Smooth muscle cell (in vitro differentiated cells): ENCODE measurements at regions not wholly inside any gene's neighbourhood (a gene's known extent, or its start where the extent isn't known, plus 50 kb on each side); places are given as distances from the start of the nearest gene placed in this dataset.

Source experiments
- DNase-seq: peaks from one replicate; lab custom pipeline; 2025; ENCODE audit not compliant: unreplicated experiment; lab: John Stamatoyannopoulos, UW
- H2AFZ ChIP-seq: fragments of 200-600 bp; sonication (generic); 2 replicates; pipeline ENCODE4 v1.6.0; 2016; ENCODE audit warnings: antibody characterized with exemption, low read depth, mild to moderate bottlenecking
- H3F3A ChIP-seq: fragments of 200-600 bp; sonication (generic); 2 replicates; pipeline ENCODE4 v1.6.0; 2017; ENCODE audit warnings: antibody characterized with exemption, low read depth
- H3K27ac ChIP-seq: fragments of 200-600 bp; sonication (generic); 2 replicates; pipeline ENCODE4 v1.5.1; 2016; ENCODE audit warnings: low read depth, mild to moderate bottlenecking
- H3K27me3 ChIP-seq: fragments of 200-600 bp; sonication (generic); 2 replicates; pipeline ENCODE4 v1.6.1; 2016; ENCODE audit warnings: low read depth, mild to moderate bottlenecking
- H3K36me3 ChIP-seq: fragments of 200-600 bp; sonication (generic); 2 replicates; pipeline ENCODE4 v1.5.1; 2016; ENCODE audit warnings: low read depth
- H3K4me1 ChIP-seq: fragments of 200-600 bp; sonication (generic); 2 replicates; pipeline ENCODE4 v1.5.1; 2016; ENCODE audit warnings: low read depth
- H3K4me2 ChIP-seq: fragments of 200-600 bp; sonication (generic); 2 replicates; pipeline ENCODE4 v1.6.0; 2016; ENCODE audit warnings: mild to moderate bottlenecking
- H3K4me3 ChIP-seq: fragments of 200-600 bp; sonication (generic); 2 replicates; pipeline ENCODE4 v1.5.1; 2016; ENCODE audit warnings: mild to moderate bottlenecking
- H3K79me2 ChIP-seq: fragments of 200-600 bp; sonication (generic); 2 replicates; pipeline ENCODE4 v1.6.0; 2016; ENCODE audit warnings: low read depth, mild to moderate bottlenecking
- H3K9ac ChIP-seq: fragments of 200-600 bp; sonication (generic); 2 replicates; pipeline ENCODE4 v1.6.0; 2016; ENCODE audit warnings: low read depth
- H3K9me3 ChIP-seq: fragments of 200-600 bp; sonication (generic); replicated peaks from 2 replicates; pipeline ENCODE4 v1.5.1; 2016; ENCODE audit warnings: low read depth
- H4K20me1 ChIP-seq: fragments of 200-600 bp; sonication (generic); 2 replicates; pipeline ENCODE4 v1.6.0; 2016; ENCODE audit warnings: low read depth
- WGBS: methylation state at CpG from one replicate; pipeline ENCODE4 v1.1.7; 2016; ENCODE audit warnings: low lambda C conversion rate; 5-methylcytosine and 5-hydroxymethylcytosine counted together
- TF ChIP-seq, protein P1 (sequence below): fragments of 200-600 bp; sonication (generic); IDR thresholded peaks from 2 replicates; pipeline ENCODE4 v1.5.1; 2017; ENCODE audit warnings: borderline replicate concordance, mild to moderate bottlenecking, antibody characterized with exemption; ENCODE audit not compliant: insufficient read depth, poor library complexity, severe bottlenecking

DNA sequence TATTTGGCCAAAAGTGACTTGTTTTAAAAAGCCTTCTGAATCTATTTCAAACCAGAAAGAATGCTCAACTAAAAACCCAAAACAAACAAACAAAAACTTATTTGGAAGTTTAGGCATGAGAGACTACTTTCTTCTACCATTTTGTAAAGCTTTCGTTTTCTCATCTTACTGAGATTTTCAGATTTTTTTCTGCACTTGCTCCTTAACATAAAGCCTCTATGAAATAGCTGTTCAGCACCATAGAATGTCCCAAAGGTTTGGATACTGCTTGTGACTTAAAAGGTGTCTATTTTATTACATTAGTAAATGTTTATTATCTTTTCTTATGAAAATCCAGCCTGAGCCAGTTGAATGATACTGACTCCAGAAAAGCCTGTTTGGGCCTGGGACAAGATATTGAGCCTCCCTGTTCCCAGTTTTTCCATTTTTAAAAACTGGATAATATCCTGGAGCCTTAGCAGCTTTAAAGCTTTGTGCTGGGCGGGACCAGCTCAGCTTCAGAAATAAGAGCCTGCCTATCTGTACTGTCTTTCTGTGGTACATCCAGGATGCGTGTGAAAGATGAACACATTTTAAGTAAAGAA lies 292.6 kb downstream of the ZSWIM6 start:
- no peaks in the 10 kb centered on the region for H4K20me1 ChIP-seq
- H3K4me2 ChIP-seq, result peak overlapping the region; percentile 86
- no peaks in the 10 kb centered on the region for H3K36me3 ChIP-seq
- H3K79me2 ChIP-seq, result no peaks in the 10 kb centered on the region
- H3K27ac ChIP-seq, result no peak overlapping the region
- H3K4me3 ChIP-seq, result peak overlapping the region; percentile 65
- H3K27me3 ChIP-seq, result no peaks in the 10 kb centered on the region
- H3K9me3 ChIP-seq, result no peaks in the 10 kb centered on the region
- H3K9ac ChIP-seq, result no peak overlapping the region
- peaks cover 7% of the 10 kb centered on the region for H3F3A ChIP-seq
- DNase-seq, result no peak
- peaks cover 7% of the 10 kb centered on the region for H3K4me1 ChIP-seq
- WGBS, result 67% methylated on average over 3 of the region's 3 CpGs
- TF ChIP-seq, protein P1, sequence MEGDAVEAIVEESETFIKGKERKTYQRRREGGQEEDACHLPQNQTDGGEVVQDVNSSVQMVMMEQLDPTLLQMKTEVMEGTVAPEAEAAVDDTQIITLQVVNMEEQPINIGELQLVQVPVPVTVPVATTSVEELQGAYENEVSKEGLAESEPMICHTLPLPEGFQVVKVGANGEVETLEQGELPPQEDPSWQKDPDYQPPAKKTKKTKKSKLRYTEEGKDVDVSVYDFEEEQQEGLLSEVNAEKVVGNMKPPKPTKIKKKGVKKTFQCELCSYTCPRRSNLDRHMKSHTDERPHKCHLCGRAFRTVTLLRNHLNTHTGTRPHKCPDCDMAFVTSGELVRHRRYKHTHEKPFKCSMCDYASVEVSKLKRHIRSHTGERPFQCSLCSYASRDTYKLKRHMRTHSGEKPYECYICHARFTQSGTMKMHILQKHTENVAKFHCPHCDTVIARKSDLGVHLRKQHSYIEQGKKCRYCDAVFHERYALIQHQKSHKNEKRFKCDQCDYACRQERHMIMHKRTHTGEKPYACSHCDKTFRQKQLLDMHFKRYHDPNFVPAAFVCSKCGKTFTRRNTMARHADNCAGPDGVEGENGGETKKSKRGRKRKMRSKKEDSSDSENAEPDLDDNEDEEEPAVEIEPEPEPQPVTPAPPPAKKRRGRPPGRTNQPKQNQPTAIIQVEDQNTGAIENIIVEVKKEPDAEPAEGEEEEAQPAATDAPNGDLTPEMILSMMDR, result no peak
- peak overlapping the region; percentile 99 for H2AFZ ChIP-seq

DNA sequence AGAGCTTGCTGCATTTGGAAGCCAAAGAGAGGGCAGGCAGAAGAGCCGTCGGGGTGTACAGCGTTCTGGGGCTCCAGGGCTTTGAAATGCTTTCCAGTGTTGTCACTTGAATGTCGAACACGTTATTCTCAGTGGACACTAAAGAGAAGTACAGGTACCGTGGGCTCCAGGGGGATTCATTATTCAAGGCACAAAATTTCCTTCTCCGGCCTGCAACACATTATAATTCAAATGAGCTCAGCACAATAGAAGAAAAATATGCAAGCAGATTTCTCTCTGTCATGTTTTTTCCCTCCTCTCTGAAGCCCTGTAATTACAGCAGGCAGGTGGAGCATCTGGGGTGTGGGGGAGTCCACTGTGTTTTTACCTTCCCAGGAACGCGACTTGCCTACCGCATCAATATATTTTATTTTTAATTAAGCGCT lies 293.1 kb downstream of the ZSWIM6 start:
- Histone ChIP-seq H3K27ac (no peak overlapping the region), H3K79me2 (no peaks in the 10 kb centered on the region), H3K4me1 (peaks cover 7% of the 10 kb centered on the region), H3K9me3 (no peaks in the 10 kb centered on the region), H3K9ac (no peak overlapping the region), H3K4me3 (peak overlapping the region; percentile 65), H3K4me2 (peak overlapping the region; percentile 86), H4K20me1 (no peaks in the 10 kb centered on the region), H3K36me3 (no peaks in the 10 kb centered on the region), H3F3A (peaks cover 7% of the 10 kb centered on the region), H3K27me3 (no peaks in the 10 kb centered on the region), H2AFZ (peak overlapping the region; percentile 99)
- no peak for DNase-seq
- TF ChIP-seq, protein P1, result no peak
- 20% methylated on average over 11 of the region's 11 CpGs for WGBS

DNA sequence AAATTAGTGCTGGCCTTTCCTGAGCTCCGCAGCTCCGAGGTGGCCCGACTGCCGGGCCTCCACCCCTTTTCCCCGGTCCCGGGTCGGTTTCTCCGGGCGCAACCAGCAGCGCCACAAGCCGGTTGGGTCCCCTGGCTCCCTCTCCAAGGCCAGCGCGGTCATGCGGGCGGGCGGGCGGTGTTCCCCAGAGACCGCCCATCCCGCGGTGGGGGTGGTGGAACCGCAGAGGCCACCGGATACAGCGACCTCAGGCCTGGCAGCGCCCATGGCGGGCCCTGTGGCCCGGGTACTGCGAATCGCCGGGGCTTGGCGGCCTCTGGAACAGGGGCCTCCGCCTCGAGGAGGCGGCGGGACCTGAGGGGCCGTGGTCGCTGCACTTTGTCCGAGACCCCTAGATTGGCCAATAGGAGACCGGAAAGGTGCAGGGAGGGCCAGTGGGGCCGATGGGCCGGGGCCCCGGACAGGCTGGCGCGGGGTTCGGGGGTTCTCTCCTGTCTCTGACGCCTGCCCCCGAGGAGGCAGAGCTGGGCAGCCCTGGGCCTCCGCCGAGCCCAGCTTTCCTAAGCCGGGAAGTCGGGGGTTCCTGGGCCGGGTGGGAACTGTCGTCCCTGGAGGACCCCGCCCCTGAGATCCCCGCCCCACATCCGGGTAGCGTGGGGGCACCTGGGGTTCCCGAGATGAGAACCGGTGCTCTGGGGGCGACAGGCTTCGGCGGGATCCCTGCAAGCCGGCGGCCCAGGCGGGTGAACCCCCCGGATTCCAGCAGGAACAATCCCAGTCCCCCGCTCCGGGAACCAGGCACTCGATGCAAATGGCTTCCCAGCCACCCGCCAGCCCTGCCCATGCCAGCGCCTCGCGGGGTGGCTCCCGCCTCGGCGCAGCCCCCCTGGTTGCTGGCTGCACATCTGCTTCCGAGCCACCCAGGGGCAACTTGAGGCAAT lies 293.9 kb downstream of the ZSWIM6 start:
- no peak overlapping the region for H3K27ac ChIP-seq
- H3K4me2 ChIP-seq, result peak overlapping the region; percentile 86
- peak overlapping the region; percentile 99 for H2AFZ ChIP-seq
- no peaks in the 10 kb centered on the region for H3K9me3 ChIP-seq
- no peaks in the 10 kb centered on the region for H3K79me2 ChIP-seq
- H3F3A ChIP-seq, result peaks cover 7% of the 10 kb centered on the region
- H3K36me3 ChIP-seq, result no peaks in the 10 kb centered on the region
- TF ChIP-seq, protein P1, result no peak
- peaks cover 7% of the 10 kb centered on the region for H3K4me1 ChIP-seq
- H4K20me1 ChIP-seq, result no peaks in the 10 kb centered on the region
- no peaks in the 10 kb centered on the region for H3K27me3 ChIP-seq
- H3K9ac ChIP-seq, result peak overlapping the region; percentile 68
- 12% methylated on average over 49 of the region's 76 CpGs for WGBS
- peak; percentile 30 for DNase-seq
- H3K4me3 ChIP-seq, result peak overlapping the region; percentile 65
